Parathyroid adenoma (tissue), 2 donors: ENCODE measurements at regions not wholly inside any gene's neighbourhood (a gene's known extent, or its start where the extent isn't known, plus 50 kb on each side); places are given as distances from the start of the nearest gene placed in this dataset.

Source experiments
- H2AFZ ChIP-seq: fragments of 300-600 bp; sonication (generic); one replicate; pipeline ENCODE4 v1.7.0; 2017; ENCODE audit warnings: antibody characterized with exemption, mild to moderate bottlenecking
- H3K27ac ChIP-seq: fragments of 300-600 bp; sonication (generic); one replicate; pipeline ENCODE4 v1.7.0; 2017
- H3K27me3 ChIP-seq: fragments of 300-600 bp; sonication (generic); one replicate; pipeline ENCODE4 v1.7.0; 2017; ENCODE audit warnings: low read length; ENCODE audit not compliant: control insufficient read depth, insufficient read depth
- H3K36me3 ChIP-seq: fragments of 300-600 bp; sonication (generic); one replicate; pipeline ENCODE4 v1.7.0; 2017; ENCODE audit warnings: low read length; ENCODE audit not compliant: control insufficient read depth, insufficient read depth
- H3K4me1 ChIP-seq: fragments of 300-600 bp; sonication (generic); one replicate; pipeline ENCODE4 v1.7.0; 2017; ENCODE audit warnings: control low read depth
- H3K4me2 ChIP-seq: fragments of 300-600 bp; sonication (generic); one replicate; pipeline ENCODE4 v1.7.0; 2017; ENCODE audit warnings: low read length
- H3K4me3 ChIP-seq: fragments of 300-600 bp; sonication (generic); one replicate; pipeline ENCODE4 v1.7.0; 2017; ENCODE audit warnings: low read depth, low read length
- H3K79me2 ChIP-seq: fragments of 300-600 bp; sonication (generic); one replicate; pipeline ENCODE4 v1.7.0; 2017; ENCODE audit warnings: control low read depth
- H3K9ac ChIP-seq: fragments of 300-600 bp; sonication (generic); one replicate; pipeline ENCODE4 v1.7.0; 2017; ENCODE audit warnings: mild to moderate bottlenecking
- H3K9me3 ChIP-seq: fragments of 300-600 bp; sonication (generic); one replicate; pipeline ENCODE4 v1.7.0; 2017; ENCODE audit warnings: low read length; ENCODE audit not compliant: control insufficient read depth
- CTCF ChIP-seq: fragments of 300-600 bp; sonication (generic); IDR thresholded peaks from one replicate; pipeline ENCODE4 v1.7.0; 2017; ENCODE audit warnings: antibody characterized with exemption, mild to moderate bottlenecking
- donor health status: primary hyperparathyroidism.

- H3K9ac ChIP-seq = no peak overlapping the region
Observed at GRCh38 chr1:69120817-69121216, 446.9 kb upstream of the LRRC7 start.

GRCh38 chr1:69121723-69122122 is 446.0 kb upstream of the LRRC7 start:
- no peak for TF ChIP-seq CTCF
- H2AFZ ChIP-seq = no peak overlapping the region
- H3K9me3 ChIP-seq = no peaks in the 10 kb centered on the region
- H3K36me3 ChIP-seq = no peaks in the 10 kb centered on the region
- H3K9ac ChIP-seq = no peak overlapping the region
- no peak overlapping the region for H3K4me3 ChIP-seq
- H3K4me2 ChIP-seq = no peak overlapping the region
- no peaks in the 10 kb centered on the region for H3K4me1 ChIP-seq
- H3K27me3 ChIP-seq = no peaks in the 10 kb centered on the region
- no peaks in the 10 kb centered on the region for H3K79me2 ChIP-seq
- no peak overlapping the region for H3K27ac ChIP-seq

More at GRCh38 chr1:69120817-69121216, 446.9 kb upstream of the LRRC7 start:
- Histone ChIP-seq H3K27ac (no peak overlapping the region), H3K9me3 (no peaks in the 10 kb centered on the region), H3K27me3 (no peaks in the 10 kb centered on the region), H3K4me3 (no peak overlapping the region), H3K79me2 (no peaks in the 10 kb centered on the region), H3K36me3 (no peaks in the 10 kb centered on the region), H2AFZ (no peak overlapping the region), H3K4me1 (no peaks in the 10 kb centered on the region), H3K4me2 (no peak overlapping the region)
- TF ChIP-seq CTCF = no peak

- H2AFZ ChIP-seq = no peak overlapping the region
- H3K9me3 ChIP-seq = no peaks in the 10 kb centered on the region
- no peaks in the 10 kb centered on the region for H3K36me3 ChIP-seq
- no peak overlapping the region for H3K27ac ChIP-seq
- no peaks in the 10 kb centered on the region for H3K79me2 ChIP-seq
- no peak overlapping the region for H3K4me3 ChIP-seq
- H3K4me2 ChIP-seq = no peak overlapping the region
- no peaks in the 10 kb centered on the region for H3K4me1 ChIP-seq
- no peaks in the 10 kb centered on the region for H3K27me3 ChIP-seq
- H3K9ac ChIP-seq = no peak overlapping the region
- TF ChIP-seq CTCF = no peak
Observed at GRCh38 chr1:69122373-69122772, 445.3 kb upstream of the LRRC7 start.

GRCh38 chr1:69123486-69123885 is 444.2 kb upstream of the LRRC7 start:
- H3K4me3 ChIP-seq = no peak overlapping the region
- no peak overlapping the region for H3K27ac ChIP-seq
- no peak overlapping the region for H3K4me2 ChIP-seq
- no peaks in the 10 kb centered on the region for H3K9me3 ChIP-seq
- no peaks in the 10 kb centered on the region for H3K4me1 ChIP-seq
- H3K9ac ChIP-seq = no peak overlapping the region
- no peak overlapping the region for H2AFZ ChIP-seq
- H3K27me3 ChIP-seq = no peaks in the 10 kb centered on the region
- TF ChIP-seq CTCF = no peak
- no peaks in the 10 kb centered on the region for H3K36me3 ChIP-seq
- H3K79me2 ChIP-seq = no peaks in the 10 kb centered on the region

GRCh38 chr1:69126796-69127195 is 440.9 kb upstream of the LRRC7 start:
- no peak overlapping the region for H3K27ac ChIP-seq
- no peaks in the 10 kb centered on the region for H3K9me3 ChIP-seq
- no peaks in the 10 kb centered on the region for H3K79me2 ChIP-seq
- no peaks in the 10 kb centered on the region for H3K4me1 ChIP-seq
- H3K36me3 ChIP-seq = no peaks in the 10 kb centered on the region
- no peak overlapping the region for H3K9ac ChIP-seq
- H3K4me2 ChIP-seq = no peak overlapping the region
- no peaks in the 10 kb centered on the region for H3K27me3 ChIP-seq
- H2AFZ ChIP-seq = no peak overlapping the region
- no peak for TF ChIP-seq CTCF
- no peak overlapping the region for H3K4me3 ChIP-seq
